WTC11 (cell line): ENCODE measurements at regions not wholly inside any gene's neighbourhood (a gene's known extent, or its start where the extent isn't known, plus 50 kb on each side); places are given as distances from the start of the nearest gene placed in this dataset.

Experiments used
- CBFB ChIP-seq: sonication (generic); formaldehyde crosslinking; IDR thresholded peaks from 2 replicates; pipeline ENCODE4 v1.8.1; 2022; ENCODE audit warnings: mild to moderate bottlenecking, low read depth, missing genetic modification reagents
- CREB1 ChIP-seq: sonication (generic); formaldehyde crosslinking; IDR thresholded peaks from 2 replicates; pipeline ENCODE4 v1.8.0; 2023; ENCODE audit warnings: mild to moderate bottlenecking, missing genetic modification reagents
- FOXJ3 ChIP-seq: sonication (generic); formaldehyde crosslinking; IDR thresholded peaks from 2 replicates; pipeline ENCODE4 v1.9.0; 2021; ENCODE audit warnings: missing genetic modification reagents, mild to moderate bottlenecking, borderline replicate concordance
- NFE2L1 ChIP-seq: sonication (generic); formaldehyde crosslinking; IDR thresholded peaks from 2 replicates; pipeline ENCODE4 v1.8.1; 2023; ENCODE audit warnings: missing genetic modification reagents
- NR3C1 ChIP-seq: sonication (generic); formaldehyde crosslinking; conservative IDR thresholded peaks from 2 replicates; pipeline ENCODE4 v1.8.1; 2023; ENCODE audit warnings: low read depth, mild to moderate bottlenecking, missing genetic modification reagents
- SMAD4 ChIP-seq: sonication (generic); formaldehyde crosslinking; IDR thresholded peaks from 2 replicates; pipeline ENCODE4 v1.8.0; 2022; ENCODE audit warnings: mild to moderate bottlenecking, missing genetic modification reagents
- ZNF138 ChIP-seq: sonication (generic); formaldehyde crosslinking; conservative IDR thresholded peaks from 2 replicates; pipeline ENCODE4 v1.8.1; 2022; ENCODE audit warnings: mild to moderate bottlenecking, moderate library complexity, missing genetic modification reagents
- TF ChIP-seq, protein P1 (sequence below): sonication (generic); formaldehyde crosslinking; IDR thresholded peaks from 2 replicates; pipeline ENCODE4 v1.8.0; 2022; ENCODE audit warnings: mild to moderate bottlenecking, missing genetic modification reagents
- TF ChIP-seq, protein P2 (sequence below): fragments of 200-600 bp; IDR thresholded peaks from 2 replicates; pipeline ENCODE4 v1.8.0; 2022; ENCODE audit warnings: antibody characterized with exemption
- TF ChIP-seq, protein P3 (sequence below): sonication (generic); formaldehyde crosslinking; IDR thresholded peaks from 2 replicates; pipeline ENCODE4 v1.8.1; 2022; ENCODE audit warnings: missing genetic modification reagents, borderline replicate concordance
- TF ChIP-seq, protein P4 (sequence below): sonication (generic); formaldehyde crosslinking; IDR thresholded peaks from 2 replicates; pipeline ENCODE4 v1.8.1; 2023; ENCODE audit warnings: mild to moderate bottlenecking, missing genetic modification reagents
- TF ChIP-seq, protein P5 (sequence below): sonication (generic); formaldehyde crosslinking; IDR thresholded peaks from 2 replicates; pipeline ENCODE4 v1.8.1; 2022; ENCODE audit warnings: low read depth, mild to moderate bottlenecking, moderate library complexity, missing genetic modification reagents, borderline replicate concordance

DNA sequence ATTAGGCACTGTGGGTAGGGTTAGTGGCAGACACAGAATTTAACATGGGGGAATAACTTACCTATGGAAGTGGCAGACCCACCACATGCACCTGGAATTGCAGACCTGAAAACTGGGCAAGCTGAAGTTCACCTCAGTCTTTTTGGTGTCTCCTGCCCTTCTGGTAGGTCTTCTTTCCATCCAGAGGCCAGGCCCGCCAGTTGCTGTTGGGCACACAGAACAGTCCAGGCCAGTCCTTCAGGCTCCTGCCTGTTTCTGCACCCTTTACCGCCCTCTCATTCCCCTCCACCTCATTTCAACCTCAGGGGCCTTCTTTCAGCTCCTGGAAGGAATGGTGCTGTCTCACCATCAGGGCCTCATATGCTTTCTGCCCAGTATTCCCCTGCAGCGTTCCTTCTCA lies 358.9 kb upstream of the ETAA1 start:
- TF ChIP-seq, protein P1, sequence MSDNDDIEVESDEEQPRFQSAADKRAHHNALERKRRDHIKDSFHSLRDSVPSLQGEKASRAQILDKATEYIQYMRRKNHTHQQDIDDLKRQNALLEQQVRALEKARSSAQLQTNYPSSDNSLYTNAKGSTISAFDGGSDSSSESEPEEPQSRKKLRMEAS = no peak
- TF ChIP-seq, protein P2, sequence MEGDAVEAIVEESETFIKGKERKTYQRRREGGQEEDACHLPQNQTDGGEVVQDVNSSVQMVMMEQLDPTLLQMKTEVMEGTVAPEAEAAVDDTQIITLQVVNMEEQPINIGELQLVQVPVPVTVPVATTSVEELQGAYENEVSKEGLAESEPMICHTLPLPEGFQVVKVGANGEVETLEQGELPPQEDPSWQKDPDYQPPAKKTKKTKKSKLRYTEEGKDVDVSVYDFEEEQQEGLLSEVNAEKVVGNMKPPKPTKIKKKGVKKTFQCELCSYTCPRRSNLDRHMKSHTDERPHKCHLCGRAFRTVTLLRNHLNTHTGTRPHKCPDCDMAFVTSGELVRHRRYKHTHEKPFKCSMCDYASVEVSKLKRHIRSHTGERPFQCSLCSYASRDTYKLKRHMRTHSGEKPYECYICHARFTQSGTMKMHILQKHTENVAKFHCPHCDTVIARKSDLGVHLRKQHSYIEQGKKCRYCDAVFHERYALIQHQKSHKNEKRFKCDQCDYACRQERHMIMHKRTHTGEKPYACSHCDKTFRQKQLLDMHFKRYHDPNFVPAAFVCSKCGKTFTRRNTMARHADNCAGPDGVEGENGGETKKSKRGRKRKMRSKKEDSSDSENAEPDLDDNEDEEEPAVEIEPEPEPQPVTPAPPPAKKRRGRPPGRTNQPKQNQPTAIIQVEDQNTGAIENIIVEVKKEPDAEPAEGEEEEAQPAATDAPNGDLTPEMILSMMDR = no peak
- TF ChIP-seq NR3C1 (no peak), FOXJ3 (CRISPR knock-in tag) (no peak), ZNF138 (CRISPR knock-in tag) (no peak), CREB1 (CRISPR knock-in tag) (no peak), NFE2L1 (no peak), SMAD4 (CRISPR knock-in tag) (no peak), CBFB (CRISPR knock-in tag) (no peak)
- TF ChIP-seq, protein P3, sequence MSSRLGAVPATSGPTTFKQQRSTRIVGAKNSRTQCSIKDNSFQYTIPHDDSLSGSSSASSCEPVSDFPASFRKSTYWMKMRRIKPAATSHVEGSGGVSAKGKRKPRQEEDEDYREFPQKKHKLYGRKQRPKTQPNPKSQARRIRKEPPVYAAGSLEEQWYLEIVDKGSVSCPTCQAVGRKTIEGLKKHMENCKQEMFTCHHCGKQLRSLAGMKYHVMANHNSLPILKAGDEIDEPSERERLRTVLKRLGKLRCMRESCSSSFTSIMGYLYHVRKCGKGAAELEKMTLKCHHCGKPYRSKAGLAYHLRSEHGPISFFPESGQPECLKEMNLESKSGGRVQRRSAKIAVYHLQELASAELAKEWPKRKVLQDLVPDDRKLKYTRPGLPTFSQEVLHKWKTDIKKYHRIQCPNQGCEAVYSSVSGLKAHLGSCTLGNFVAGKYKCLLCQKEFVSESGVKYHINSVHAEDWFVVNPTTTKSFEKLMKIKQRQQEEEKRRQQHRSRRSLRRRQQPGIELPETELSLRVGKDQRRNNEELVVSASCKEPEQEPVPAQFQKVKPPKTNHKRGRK = no peak
- TF ChIP-seq, protein P4, sequence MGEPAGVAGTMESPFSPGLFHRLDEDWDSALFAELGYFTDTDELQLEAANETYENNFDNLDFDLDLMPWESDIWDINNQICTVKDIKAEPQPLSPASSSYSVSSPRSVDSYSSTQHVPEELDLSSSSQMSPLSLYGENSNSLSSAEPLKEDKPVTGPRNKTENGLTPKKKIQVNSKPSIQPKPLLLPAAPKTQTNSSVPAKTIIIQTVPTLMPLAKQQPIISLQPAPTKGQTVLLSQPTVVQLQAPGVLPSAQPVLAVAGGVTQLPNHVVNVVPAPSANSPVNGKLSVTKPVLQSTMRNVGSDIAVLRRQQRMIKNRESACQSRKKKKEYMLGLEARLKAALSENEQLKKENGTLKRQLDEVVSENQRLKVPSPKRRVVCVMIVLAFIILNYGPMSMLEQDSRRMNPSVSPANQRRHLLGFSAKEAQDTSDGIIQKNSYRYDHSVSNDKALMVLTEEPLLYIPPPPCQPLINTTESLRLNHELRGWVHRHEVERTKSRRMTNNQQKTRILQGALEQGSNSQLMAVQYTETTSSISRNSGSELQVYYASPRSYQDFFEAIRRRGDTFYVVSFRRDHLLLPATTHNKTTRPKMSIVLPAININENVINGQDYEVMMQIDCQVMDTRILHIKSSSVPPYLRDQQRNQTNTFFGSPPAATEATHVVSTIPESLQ (CRISPR knock-in tag) = no peak
- TF ChIP-seq, protein P5, sequence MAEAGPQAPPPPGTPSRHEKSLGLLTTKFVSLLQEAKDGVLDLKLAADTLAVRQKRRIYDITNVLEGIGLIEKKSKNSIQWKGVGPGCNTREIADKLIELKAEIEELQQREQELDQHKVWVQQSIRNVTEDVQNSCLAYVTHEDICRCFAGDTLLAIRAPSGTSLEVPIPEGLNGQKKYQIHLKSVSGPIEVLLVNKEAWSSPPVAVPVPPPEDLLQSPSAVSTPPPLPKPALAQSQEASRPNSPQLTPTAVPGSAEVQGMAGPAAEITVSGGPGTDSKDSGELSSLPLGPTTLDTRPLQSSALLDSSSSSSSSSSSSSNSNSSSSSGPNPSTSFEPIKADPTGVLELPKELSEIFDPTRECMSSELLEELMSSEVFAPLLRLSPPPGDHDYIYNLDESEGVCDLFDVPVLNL = no peak
